GM23338 (cell line): ENCODE measurements at regions not wholly inside any gene's neighbourhood (a gene's known extent, or its start where the extent isn't known, plus 50 kb on each side); places are given as distances from the start of the nearest gene placed in this dataset.

ENCODE experiments used
- ATAC-seq: fragments of 200-7000 bp; cut with Tn5 transposase; 3 replicates; pipeline ENCODE4 v1.9.1; 2020
- DNase-seq: peaks from one replicate; pipeline ENCODE4 v3.0.0-alpha.2; 2015; ENCODE audit warnings: low spot score
- H2AFZ ChIP-seq: fragments of 200-600 bp; sonication (generic); 2 replicates; pipeline ENCODE4 v1.8.0; 2016; ENCODE audit warnings: antibody characterized with exemption, mild to moderate bottlenecking, moderate library complexity
- H3F3A ChIP-seq: fragments of 200-600 bp; sonication (generic); replicated peaks from 2 replicates; pipeline ENCODE4 v1.8.0; 2017; ENCODE audit warnings: antibody characterized with exemption, mixed run types, low read depth
- H3K27ac ChIP-seq: fragments of 200-600 bp; sonication (generic); 2 replicates; pipeline ENCODE4 v1.6.1; 2016; ENCODE audit warnings: low read depth
- H3K27me3 ChIP-seq: fragments of 200-600 bp; sonication (generic); 2 replicates; pipeline ENCODE4 v1.8.0; 2016; ENCODE audit warnings: mild to moderate bottlenecking, mixed run types, moderate library complexity; ENCODE audit not compliant: insufficient read depth
- H3K36me3 ChIP-seq: fragments of 200-600 bp; sonication (generic); 2 replicates; pipeline ENCODE4 v1.8.0; 2016; ENCODE audit warnings: mild to moderate bottlenecking; ENCODE audit not compliant: insufficient read depth
- H3K4me1 ChIP-seq: fragments of 200-600 bp; sonication (generic); 2 replicates; pipeline ENCODE4 v1.8.0; 2016; ENCODE audit warnings: mild to moderate bottlenecking, moderate library complexity; ENCODE audit not compliant: insufficient read depth
- H3K4me2 ChIP-seq: fragments of 200-600 bp; sonication (generic); 2 replicates; pipeline ENCODE4 v1.7.1; 2017; ENCODE audit warnings: mixed run types
- H3K4me3 ChIP-seq: fragments of 200-600 bp; sonication (generic); 2 replicates; pipeline ENCODE4 v1.6.1; 2016; ENCODE audit warnings: mixed run types
- H3K79me2 ChIP-seq: fragments of 200-600 bp; sonication (generic); replicated peaks from 2 replicates; pipeline ENCODE4 v1.8.0; 2017; ENCODE audit warnings: mild to moderate bottlenecking; ENCODE audit not compliant: insufficient read depth
- H3K9me2 ChIP-seq: fragments of 200-600 bp; sonication (generic); 2 replicates; pipeline ENCODE4 v1.8.0; 2017; ENCODE audit not compliant: insufficient read depth
- H4K20me1 ChIP-seq: fragments of 200-600 bp; sonication (generic); replicated peaks from 2 replicates; pipeline ENCODE4 v1.8.0; 2017; ENCODE audit warnings: mild to moderate bottlenecking; ENCODE audit not compliant: insufficient read depth
- H3K27ac Mint-ChIP-seq: 2 replicates; pipeline ENCODE4 v1.8.0; 2020; ENCODE audit warnings: inconsistent platforms, mild to moderate bottlenecking, moderate library complexity, mixed read lengths
- H3K27me3 Mint-ChIP-seq: 3 replicates; pipeline ENCODE4 v1.8.0; 2022; ENCODE audit warnings: low read depth, mild to moderate bottlenecking, moderate library complexity, mixed read lengths, inconsistent platforms; ENCODE audit not compliant: insufficient read depth, poor library complexity
- H3K36me3 Mint-ChIP-seq: 3 replicates; pipeline ENCODE4 v1.8.0; 2021; ENCODE audit warnings: low read depth, mild to moderate bottlenecking, inconsistent platforms, moderate library complexity, mixed read lengths
- H3K4me1 Mint-ChIP-seq: 3 replicates; pipeline ENCODE4 v1.8.0; 2020; ENCODE audit warnings: mild to moderate bottlenecking, inconsistent platforms, mixed read lengths
- H3K4me3 Mint-ChIP-seq: 3 replicates; pipeline ENCODE4 v1.8.0; 2021; ENCODE audit warnings: moderate library complexity, mild to moderate bottlenecking, inconsistent platforms, mixed read lengths
- H3K9me3 Mint-ChIP-seq: 3 replicates; pipeline ENCODE4 v1.8.0; 2020; ENCODE audit warnings: moderate library complexity, mild to moderate bottlenecking, inconsistent platforms, mixed read lengths
- CREB1 ChIP-seq: fragments of 250-450 bp; sonication (Bioruptor Pico); IDR thresholded peaks from 2 replicates; pipeline ENCODE4 v1.5.0; 2020; ENCODE audit warnings: low read depth, mild to moderate bottlenecking, moderate library complexity
- CTCF ChIP-seq, 2 experiments: fragments of 200-600 bp in 1 of 2; sonication (generic) in 1 of 2; conservative IDR thresholded peaks; 2 replicates each; pipeline versions ENCODE4 v1.5.1 to v1.6.1; 2016 to 2017; ENCODE audit warnings: antibody characterized with exemption in 2 of 2, low read depth in 2 of 2, mild to moderate bottlenecking in 2 of 2, moderate library complexity in 1 of 2
- ETS1 ChIP-seq: IDR thresholded peaks from 2 replicates; pipeline ENCODE4 v1.6.1; 2016; ENCODE audit warnings: antibody characterized with exemption
- EZH2 ChIP-seq: fragments of 200-600 bp; sonication (generic); IDR thresholded peaks from one replicate; pipeline ENCODE4 v1.8.0; 2017; ENCODE audit warnings: antibody characterized with exemption, mild to moderate bottlenecking, low read depth; ENCODE audit not compliant: unreplicated experiment
- EZH2phosphoT487 ChIP-seq: fragments of 200-600 bp; sonication (generic); IDR thresholded peaks from one replicate; pipeline ENCODE4 v1.8.1; 2018; ENCODE audit warnings: antibody characterized with exemption; ENCODE audit not compliant: unreplicated experiment
- JUNB ChIP-seq: IDR thresholded peaks from one replicate; pipeline ENCODE4 v1.6.1; 2016; ENCODE audit warnings: antibody characterized with exemption; ENCODE audit not compliant: unreplicated experiment
- NANOG ChIP-seq: IDR thresholded peaks from 2 replicates; pipeline ENCODE4 v1.6.1; 2016; ENCODE audit warnings: antibody characterized with exemption, borderline replicate concordance
- POLR2AphosphoS5 ChIP-seq: IDR thresholded peaks from 2 replicates; pipeline ENCODE4 v1.6.1; 2016; ENCODE audit warnings: antibody characterized with exemption, low read depth
- STAT1 ChIP-seq: IDR thresholded peaks from one replicate; pipeline ENCODE4 v1.6.1; 2016; ENCODE audit warnings: antibody characterized with exemption; ENCODE audit not compliant: unreplicated experiment
- ZNF114 ChIP-seq: fragments of 250-450 bp; sonication (Bioruptor Pico); IDR thresholded peaks from 2 replicates; pipeline ENCODE4 v1.5.0; 2020; ENCODE audit warnings: mild to moderate bottlenecking, moderate library complexity
- ZNF331 ChIP-seq: fragments of 250-450 bp; sonication (Bioruptor Pico); IDR thresholded peaks from 2 replicates; pipeline ENCODE4 v1.5.0; 2020; ENCODE audit warnings: low read depth, mild to moderate bottlenecking, moderate library complexity
- TF ChIP-seq, protein P1 (sequence below): IDR thresholded peaks from one replicate; pipeline ENCODE4 v1.6.1; 2018; ENCODE audit warnings: antibody characterized with exemption; ENCODE audit not compliant: unreplicated experiment
- TF ChIP-seq, protein P2 (sequence below): fragments of 250-450 bp; sonication (Bioruptor Pico); IDR thresholded peaks from 2 replicates; pipeline ENCODE4 v1.5.0; 2020; ENCODE audit warnings: mild to moderate bottlenecking, moderate library complexity

DNA sequence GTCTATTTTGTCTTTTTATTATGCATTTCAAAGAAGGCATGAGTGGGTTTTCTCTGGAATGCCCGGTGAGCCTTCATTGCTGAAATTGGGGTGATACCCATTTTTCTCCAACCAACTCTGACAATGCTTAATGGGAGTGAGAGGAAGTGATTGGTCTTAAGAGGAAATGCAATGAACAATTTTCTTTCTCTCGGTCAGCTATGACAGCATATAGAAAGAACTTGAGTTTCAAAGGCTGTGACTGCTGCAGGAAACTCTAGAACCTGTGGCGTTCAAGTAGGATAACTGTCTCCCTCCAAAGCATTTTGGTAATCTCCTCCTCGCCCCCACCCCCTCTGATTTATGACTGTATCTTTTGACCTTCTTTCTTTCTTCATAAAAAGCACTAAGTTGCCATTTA lies 155.9 kb downstream of the LYPLAL1 start:
- Mint-ChIP-seq H3K36me3 (peaks cover 4% of the 10 kb centered on the region; the same call in 2 of the 3 replicates), H3K4me3 (no peak overlapping the region), H3K4me1 (no peaks in the 10 kb centered on the region), H3K27me3 (no peaks in the 10 kb centered on the region), H3K27ac (no peak overlapping the region), H3K9me3 (peaks cover 6% of the 10 kb centered on the region; the same call in 2 of the 3 replicates)
- no peak for DNase-seq
- Histone ChIP-seq H3K4me2 (no peak overlapping the region), H2AFZ (no peak overlapping the region), H3K27me3 (no peaks in the 10 kb centered on the region), H3K79me2 (no peaks in the 10 kb centered on the region), H3K9me2 (no peaks in the 10 kb centered on the region), H4K20me1 (no peaks in the 10 kb centered on the region), H3F3A (no peaks in the 10 kb centered on the region), H3K27ac (no peak overlapping the region), H3K4me1 (no peaks in the 10 kb centered on the region), H3K4me3 (no peak overlapping the region), H3K36me3 (no peaks in the 10 kb centered on the region)
- ATAC-seq, result no peak
- TF ChIP-seq STAT1, result no peak
- no peak for TF ChIP-seq ETS1
- TF ChIP-seq JUNB, result no peak
- TF ChIP-seq, protein P1, sequence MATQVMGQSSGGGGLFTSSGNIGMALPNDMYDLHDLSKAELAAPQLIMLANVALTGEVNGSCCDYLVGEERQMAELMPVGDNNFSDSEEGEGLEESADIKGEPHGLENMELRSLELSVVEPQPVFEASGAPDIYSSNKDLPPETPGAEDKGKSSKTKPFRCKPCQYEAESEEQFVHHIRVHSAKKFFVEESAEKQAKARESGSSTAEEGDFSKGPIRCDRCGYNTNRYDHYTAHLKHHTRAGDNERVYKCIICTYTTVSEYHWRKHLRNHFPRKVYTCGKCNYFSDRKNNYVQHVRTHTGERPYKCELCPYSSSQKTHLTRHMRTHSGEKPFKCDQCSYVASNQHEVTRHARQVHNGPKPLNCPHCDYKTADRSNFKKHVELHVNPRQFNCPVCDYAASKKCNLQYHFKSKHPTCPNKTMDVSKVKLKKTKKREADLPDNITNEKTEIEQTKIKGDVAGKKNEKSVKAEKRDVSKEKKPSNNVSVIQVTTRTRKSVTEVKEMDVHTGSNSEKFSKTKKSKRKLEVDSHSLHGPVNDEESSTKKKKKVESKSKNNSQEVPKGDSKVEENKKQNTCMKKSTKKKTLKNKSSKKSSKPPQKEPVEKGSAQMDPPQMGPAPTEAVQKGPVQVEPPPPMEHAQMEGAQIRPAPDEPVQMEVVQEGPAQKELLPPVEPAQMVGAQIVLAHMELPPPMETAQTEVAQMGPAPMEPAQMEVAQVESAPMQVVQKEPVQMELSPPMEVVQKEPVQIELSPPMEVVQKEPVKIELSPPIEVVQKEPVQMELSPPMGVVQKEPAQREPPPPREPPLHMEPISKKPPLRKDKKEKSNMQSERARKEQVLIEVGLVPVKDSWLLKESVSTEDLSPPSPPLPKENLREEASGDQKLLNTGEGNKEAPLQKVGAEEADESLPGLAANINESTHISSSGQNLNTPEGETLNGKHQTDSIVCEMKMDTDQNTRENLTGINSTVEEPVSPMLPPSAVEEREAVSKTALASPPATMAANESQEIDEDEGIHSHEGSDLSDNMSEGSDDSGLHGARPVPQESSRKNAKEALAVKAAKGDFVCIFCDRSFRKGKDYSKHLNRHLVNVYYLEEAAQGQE, result no peak
- TF ChIP-seq CREB1 (CRISPR knock-in tag), result no peak
- TF ChIP-seq EZH2, result no peak
- TF ChIP-seq CTCF (conservative IDR thresholded peaks at IDR 0.05; ENCODE audit: low read depth in 2 of 2), result no peak
- no peak for TF ChIP-seq ZNF331 (CRISPR knock-in tag)
- no peak for TF ChIP-seq ZNF114 (CRISPR knock-in tag)
- no peak for TF ChIP-seq POLR2AphosphoS5
- TF ChIP-seq NANOG, result no peak
- TF ChIP-seq, protein P2, sequence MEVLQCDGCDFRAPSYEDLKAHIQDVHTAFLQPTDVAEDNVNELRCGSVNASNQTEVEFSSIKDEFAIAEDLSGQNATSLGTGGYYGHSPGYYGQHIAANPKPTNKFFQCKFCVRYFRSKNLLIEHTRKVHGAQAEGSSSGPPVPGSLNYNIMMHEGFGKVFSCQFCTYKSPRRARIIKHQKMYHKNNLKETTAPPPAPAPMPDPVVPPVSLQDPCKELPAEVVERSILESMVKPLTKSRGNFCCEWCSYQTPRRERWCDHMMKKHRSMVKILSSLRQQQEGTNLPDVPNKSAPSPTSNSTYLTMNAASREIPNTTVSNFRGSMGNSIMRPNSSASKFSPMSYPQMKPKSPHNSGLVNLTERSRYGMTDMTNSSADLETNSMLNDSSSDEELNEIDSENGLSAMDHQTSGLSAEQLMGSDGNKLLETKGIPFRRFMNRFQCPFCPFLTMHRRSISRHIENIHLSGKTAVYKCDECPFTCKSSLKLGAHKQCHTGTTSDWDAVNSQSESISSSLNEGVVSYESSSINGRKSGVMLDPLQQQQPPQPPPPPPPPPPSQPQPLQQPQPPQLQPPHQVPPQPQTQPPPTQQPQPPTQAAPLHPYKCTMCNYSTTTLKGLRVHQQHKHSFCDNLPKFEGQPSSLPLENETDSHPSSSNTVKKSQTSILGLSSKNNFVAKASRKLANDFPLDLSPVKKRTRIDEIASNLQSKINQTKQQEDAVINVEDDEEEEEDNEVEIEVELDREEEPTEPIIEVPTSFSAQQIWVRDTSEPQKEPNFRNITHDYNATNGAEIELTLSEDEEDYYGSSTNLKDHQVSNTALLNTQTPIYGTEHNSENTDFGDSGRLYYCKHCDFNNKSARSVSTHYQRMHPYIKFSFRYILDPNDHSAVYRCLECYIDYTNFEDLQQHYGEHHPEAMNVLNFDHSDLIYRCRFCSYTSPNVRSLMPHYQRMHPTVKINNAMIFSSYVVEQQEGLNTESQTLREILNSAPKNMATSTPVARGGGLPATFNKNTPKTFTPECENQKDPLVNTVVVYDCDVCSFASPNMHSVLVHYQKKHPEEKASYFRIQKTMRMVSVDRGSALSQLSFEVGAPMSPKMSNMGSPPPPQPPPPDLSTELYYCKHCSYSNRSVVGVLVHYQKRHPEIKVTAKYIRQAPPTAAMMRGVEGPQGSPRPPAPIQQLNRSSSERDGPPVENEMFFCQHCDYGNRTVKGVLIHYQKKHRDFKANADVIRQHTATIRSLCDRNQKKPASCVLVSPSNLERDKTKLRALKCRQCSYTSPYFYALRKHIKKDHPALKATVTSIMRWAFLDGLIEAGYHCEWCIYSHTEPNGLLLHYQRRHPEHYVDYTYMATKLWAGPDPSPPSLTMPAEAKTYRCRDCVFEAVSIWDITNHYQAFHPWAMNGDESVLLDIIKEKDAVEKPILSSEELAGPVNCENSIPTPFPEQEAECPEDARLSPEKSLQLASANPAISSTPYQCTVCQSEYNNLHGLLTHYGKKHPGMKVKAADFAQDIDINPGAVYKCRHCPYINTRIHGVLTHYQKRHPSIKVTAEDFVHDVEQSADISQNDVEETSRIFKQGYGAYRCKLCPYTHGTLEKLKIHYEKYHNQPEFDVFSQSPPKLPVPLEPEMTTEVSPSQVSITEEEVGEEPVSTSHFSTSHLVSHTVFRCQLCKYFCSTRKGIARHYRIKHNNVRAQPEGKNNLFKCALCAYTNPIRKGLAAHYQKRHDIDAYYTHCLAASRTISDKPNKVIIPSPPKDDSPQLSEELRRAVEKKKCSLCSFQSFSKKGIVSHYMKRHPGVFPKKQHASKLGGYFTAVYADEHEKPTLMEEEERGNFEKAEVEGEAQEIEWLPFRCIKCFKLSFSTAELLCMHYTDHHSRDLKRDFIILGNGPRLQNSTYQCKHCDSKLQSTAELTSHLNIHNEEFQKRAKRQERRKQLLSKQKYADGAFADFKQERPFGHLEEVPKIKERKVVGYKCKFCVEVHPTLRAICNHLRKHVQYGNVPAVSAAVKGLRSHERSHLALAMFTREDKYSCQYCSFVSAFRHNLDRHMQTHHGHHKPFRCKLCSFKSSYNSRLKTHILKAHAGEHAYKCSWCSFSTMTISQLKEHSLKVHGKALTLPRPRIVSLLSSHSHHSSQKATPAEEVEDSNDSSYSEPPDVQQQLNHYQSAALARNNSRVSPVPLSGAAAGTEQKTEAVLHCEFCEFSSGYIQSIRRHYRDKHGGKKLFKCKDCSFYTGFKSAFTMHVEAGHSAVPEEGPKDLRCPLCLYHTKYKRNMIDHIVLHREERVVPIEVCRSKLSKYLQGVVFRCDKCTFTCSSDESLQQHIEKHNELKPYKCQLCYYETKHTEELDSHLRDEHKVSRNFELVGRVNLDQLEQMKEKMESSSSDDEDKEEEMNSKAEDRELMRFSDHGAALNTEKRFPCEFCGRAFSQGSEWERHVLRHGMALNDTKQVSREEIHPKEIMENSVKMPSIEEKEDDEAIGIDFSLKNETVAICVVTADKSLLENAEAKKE (CRISPR knock-in tag), result no peak
- no peak for TF ChIP-seq EZH2phosphoT487
